Ovary (tissue), 7 donors: ENCODE measurements at regions not wholly inside any gene's neighbourhood (a gene's known extent, or its start where the extent isn't known, plus 50 kb on each side); places are given as distances from the start of the nearest gene placed in this dataset.

ENCODE experiments used
- DNase-seq, 5 donors: peaks; one replicate each; pipeline ENCODE4 v3.0.0-alpha.2; 2019 to 2020
- H3K27ac ChIP-seq, 2 donors: fragments of 200-600 bp; one replicate each; pipeline versions ENCODE4 v1.5.1 to v1.8.0; 2019 to 2022
- H3K27me3 ChIP-seq: fragments of 200-600 bp; one replicate; pipeline ENCODE4 v1.8.0; 2022
- H3K36me3 ChIP-seq: fragments of 200-600 bp; sonication (generic); one replicate; pipeline ENCODE4 v1.5.1; 2019
- H3K4me1 ChIP-seq: one replicate; pipeline ENCODE4 v1.8.1; 2013; ENCODE audit warnings: mild to moderate bottlenecking, moderate library complexity; ENCODE audit not compliant: insufficient read depth
- H3K4me3 ChIP-seq: fragments of 200-600 bp; sonication (generic); one replicate; pipeline ENCODE4 v1.5.1; 2017
- H3K9me3 ChIP-seq, 2 donors: fragments of 200-600 bp in 1 of 2; sonication (generic) in 1 of 2; one replicate each; pipeline versions ENCODE4 v1.5.1 to v1.8.1; 2013 to 2019; ENCODE audit warnings: mild to moderate bottlenecking in 1 of 2, moderate library complexity in 1 of 2
- EP300 ChIP-seq: sonication (generic); formaldehyde crosslinking; IDR thresholded peaks from one replicate; pipeline ENCODE4 v1.6.1; 2017; ENCODE audit warnings: antibody characterized with exemption
- POLR2A ChIP-seq: fragments of 450-650 bp; IDR thresholded peaks from one replicate; pipeline ENCODE4 v1.6.1; 2017; ENCODE audit warnings: antibody characterized with exemption, mild to moderate bottlenecking, moderate library complexity
- WGBS, 3 donors: extraction: QIAGEN DNeasy Blood & Tissue Kit in 1 of 3; methylation state at CpG; one replicate each; pipeline versions ENCODE4 v1.1.5 to v1.1.7; 2013 to 2017; 5-methylcytosine and 5-hydroxymethylcytosine counted together
- intact Hi-C, 4 donors: fragments of 100-400 bp; cut with DNase I; formaldehyde crosslinking; loops; one replicate each; pipeline versions ENCODE4 v1.11.0 to v1.15.1; 2022 to 2023
- TF ChIP-seq, protein P1 (sequence below), 3 donors: fragments of 450-650 bp in 2 of 3; fragments of 200-600 bp in 1 of 3; IDR thresholded peaks; one replicate each; pipeline versions ENCODE4 v1.5.1 to v1.8.0; 2016 to 2022; ENCODE audit warnings: antibody characterized with exemption in 3 of 3, mild to moderate bottlenecking in 1 of 3
- donor health status: DM: no; HTN: no; CAD: no; lungs with moderate emphysema.
- donor health status: DM: no; HTN: no; CAD: no.
- donor health status: Bipolar disorder and iron deficiency.
- donor health status: DM: no; HTN: no; CAD: no.
- donor health status: DM: yes; HTN: yes; CAD: no.

DNA sequence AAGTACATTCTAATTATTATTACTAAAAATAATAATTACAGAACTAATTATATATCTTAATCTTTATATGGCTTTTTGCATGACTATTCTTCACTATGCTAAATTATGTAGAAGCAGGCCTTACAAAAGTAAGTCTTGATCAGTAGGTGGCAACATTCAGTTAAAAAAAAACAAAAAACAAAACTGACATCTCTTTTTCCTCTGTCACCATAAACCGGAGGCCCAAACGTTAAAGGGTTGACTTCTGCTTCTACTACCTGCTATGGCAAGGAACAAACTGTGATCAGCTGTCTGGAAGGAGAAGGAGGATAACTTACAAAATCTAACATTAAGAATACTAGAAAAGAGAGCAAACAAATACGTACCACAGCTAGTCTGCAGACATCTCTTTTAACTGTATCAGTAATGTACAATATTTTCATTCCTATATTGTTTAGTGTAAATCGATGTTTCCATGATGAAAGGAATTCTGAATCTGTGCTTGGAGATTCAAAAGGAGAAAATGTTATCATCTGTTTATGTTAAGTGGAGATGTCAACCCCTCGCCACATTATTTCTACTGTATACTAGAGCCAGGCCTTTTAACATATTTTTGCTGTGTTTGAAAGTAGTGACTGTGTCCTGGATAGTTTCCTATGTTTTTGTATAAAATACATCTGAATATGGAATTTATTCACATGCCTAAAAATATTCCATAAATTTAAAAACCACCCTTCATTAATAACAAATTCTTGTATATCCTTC lies 1525.4 kb downstream of the SLITRK1 start:
- Histone ChIP-seq H3K9me3 (no peaks in the 10 kb centered on the region), H3K36me3 (no peaks in the 10 kb centered on the region), H3K4me3 (no peak overlapping the region), H3K27ac (no peak overlapping the region), H3K4me1 (no peaks in the 10 kb centered on the region), H3K27me3 (no peaks in the 10 kb centered on the region)
- TF ChIP-seq EP300, result no peak
- TF ChIP-seq, protein P1, sequence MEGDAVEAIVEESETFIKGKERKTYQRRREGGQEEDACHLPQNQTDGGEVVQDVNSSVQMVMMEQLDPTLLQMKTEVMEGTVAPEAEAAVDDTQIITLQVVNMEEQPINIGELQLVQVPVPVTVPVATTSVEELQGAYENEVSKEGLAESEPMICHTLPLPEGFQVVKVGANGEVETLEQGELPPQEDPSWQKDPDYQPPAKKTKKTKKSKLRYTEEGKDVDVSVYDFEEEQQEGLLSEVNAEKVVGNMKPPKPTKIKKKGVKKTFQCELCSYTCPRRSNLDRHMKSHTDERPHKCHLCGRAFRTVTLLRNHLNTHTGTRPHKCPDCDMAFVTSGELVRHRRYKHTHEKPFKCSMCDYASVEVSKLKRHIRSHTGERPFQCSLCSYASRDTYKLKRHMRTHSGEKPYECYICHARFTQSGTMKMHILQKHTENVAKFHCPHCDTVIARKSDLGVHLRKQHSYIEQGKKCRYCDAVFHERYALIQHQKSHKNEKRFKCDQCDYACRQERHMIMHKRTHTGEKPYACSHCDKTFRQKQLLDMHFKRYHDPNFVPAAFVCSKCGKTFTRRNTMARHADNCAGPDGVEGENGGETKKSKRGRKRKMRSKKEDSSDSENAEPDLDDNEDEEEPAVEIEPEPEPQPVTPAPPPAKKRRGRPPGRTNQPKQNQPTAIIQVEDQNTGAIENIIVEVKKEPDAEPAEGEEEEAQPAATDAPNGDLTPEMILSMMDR (IDR thresholded peaks at IDR 0.05), result no peak
- TF ChIP-seq POLR2A, result no peak
- 26 to 34% (median 28%) methylated on average over 5 of the region's 5 CpGs for WGBS, 3 donors
- intact Hi-C loops, result no loop called here
- no peak for DNase-seq

DNA sequence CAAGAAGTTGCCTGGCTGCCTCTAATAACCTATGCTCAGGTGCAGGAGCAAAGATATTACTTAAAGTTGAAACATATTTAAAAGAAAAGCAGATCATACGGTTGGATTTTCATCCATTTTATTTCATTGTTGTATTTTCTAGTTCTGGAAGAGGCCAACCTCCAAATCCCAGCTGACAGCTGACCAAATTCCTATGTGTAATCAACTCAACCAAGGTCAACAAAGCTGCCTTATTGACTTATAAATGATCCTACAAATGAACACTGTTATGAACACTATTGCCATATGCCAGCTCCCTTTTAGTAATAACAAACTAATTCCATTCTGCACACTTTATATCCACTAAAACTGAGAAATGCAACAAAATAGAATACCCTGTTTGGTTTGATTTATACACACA lies 1537.4 kb downstream of the SLITRK1 start:
- no peak for DNase-seq
- no peaks in the 10 kb centered on the region for H3K4me1 ChIP-seq
- no peaks in the 10 kb centered on the region for H3K36me3 ChIP-seq
- no peak overlapping the region for H3K4me3 ChIP-seq
- intact Hi-C loops, result no loop called here
- no peaks in the 10 kb centered on the region for H3K9me3 ChIP-seq
- 67 to 82% (median 68%) methylated on average over 1 of the region's 1 CpG for WGBS, 3 donors
- H3K27ac ChIP-seq, result no peak overlapping the region
- H3K27me3 ChIP-seq, result no peaks in the 10 kb centered on the region
- no peak for TF ChIP-seq EP300
- TF ChIP-seq, protein P1 (IDR thresholded peaks at IDR 0.05), result no peak
- TF ChIP-seq POLR2A, result no peak

DNA sequence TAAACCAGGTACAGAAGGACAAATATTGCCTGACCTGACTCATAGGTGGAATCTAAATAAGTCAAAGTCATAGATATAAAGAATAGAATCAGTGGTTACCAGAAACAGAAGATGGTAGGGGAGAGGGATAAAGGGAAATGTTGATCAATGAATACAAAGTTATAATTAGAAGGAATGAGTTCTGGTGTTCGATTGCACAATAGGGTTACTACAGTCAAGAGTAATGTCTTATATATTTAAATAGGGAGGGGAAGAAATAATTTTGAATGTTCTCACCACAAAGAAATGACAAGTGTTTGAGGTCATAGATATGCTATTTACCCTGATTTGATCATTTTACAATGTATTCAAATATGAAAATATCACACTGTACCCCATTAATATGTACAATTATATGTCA lies 1541.2 kb downstream of the SLITRK1 start:
- Histone ChIP-seq H3K9me3 (no peaks in the 10 kb centered on the region), H3K4me1 (no peaks in the 10 kb centered on the region), H3K36me3 (no peaks in the 10 kb centered on the region), H3K4me3 (no peak overlapping the region), H3K27ac (no peak overlapping the region), H3K27me3 (no peaks in the 10 kb centered on the region)
- intact Hi-C loops, result no loop called here
- no peak for TF ChIP-seq POLR2A
- TF ChIP-seq, protein P1 (IDR thresholded peaks at IDR 0.05), result no peak
- no peak for TF ChIP-seq EP300
- 79 to 86% (median 86%) methylated on average over 1 of the region's 1 CpG for WGBS, 3 donors
- DNase-seq, result no peak

DNA sequence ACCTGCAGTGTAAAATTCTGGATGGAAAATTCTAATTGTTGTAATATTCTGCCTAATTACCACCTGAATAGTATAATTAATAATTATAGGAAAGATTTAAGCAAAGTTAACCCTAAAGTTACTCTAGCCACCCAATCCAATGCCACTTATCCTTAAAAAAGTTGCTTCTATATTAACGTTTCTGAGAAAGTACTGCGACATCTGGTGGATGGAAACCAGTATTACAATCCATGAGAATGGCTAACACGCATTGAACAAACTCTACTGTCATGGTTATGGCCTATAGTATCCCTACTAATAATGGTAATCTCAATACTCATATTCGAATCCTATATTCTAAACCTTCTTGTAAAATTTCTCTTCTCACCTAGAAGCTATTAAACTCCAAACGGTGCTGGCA lies 1551.8 kb downstream of the SLITRK1 start:
- TF ChIP-seq POLR2A, result no peak
- TF ChIP-seq, protein P1 (IDR thresholded peaks at IDR 0.05), result no peak
- TF ChIP-seq EP300, result no peak
- 49 to 62% (median 59%) methylated on average over 5 of the region's 5 CpGs for WGBS, 3 donors
- intact Hi-C loops, result no loop called here

More for the DNA sequence above, 1551.8 kb downstream of the SLITRK1 start:
- no peaks in the 10 kb centered on the region for H3K27me3 ChIP-seq
- no peak overlapping the region for H3K27ac ChIP-seq
- H3K4me3 ChIP-seq, result no peak overlapping the region
- no peaks in the 10 kb centered on the region for H3K4me1 ChIP-seq
- no peak for DNase-seq
- no peaks in the 10 kb centered on the region for H3K9me3 ChIP-seq
- no peaks in the 10 kb centered on the region for H3K36me3 ChIP-seq
